ENCODE measurements at regions not wholly inside any gene's neighbourhood (a gene's known extent, or its start where the extent isn't known, plus 50 kb on each side); places are given as distances from the start of the nearest gene placed in this dataset.
"Not testable (repeated sequence)": the region's sequence is repeated elsewhere in the genome, so short reads cannot be mapped to it uniquely, and the experiment has no call there.

DNA sequence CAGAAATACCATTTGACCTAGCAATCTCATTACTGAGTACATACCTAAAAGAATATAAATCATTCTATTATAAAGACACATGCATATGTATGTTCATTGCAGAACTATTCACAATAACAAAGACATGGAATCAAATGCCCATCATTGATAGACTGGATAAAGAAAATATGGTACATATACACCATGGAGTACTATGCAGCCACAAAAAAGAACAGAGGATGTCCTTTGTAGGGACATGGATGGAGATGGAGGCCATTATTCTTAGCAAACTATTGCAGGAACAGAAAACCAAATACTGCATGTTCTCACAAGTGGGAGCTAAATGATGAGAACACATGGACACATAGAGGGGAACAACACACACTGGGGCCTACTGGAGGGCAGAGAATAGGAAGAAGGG, 124.5 kb upstream of the GOT2 start:
- TF ChIP-seq, protein P1, sequence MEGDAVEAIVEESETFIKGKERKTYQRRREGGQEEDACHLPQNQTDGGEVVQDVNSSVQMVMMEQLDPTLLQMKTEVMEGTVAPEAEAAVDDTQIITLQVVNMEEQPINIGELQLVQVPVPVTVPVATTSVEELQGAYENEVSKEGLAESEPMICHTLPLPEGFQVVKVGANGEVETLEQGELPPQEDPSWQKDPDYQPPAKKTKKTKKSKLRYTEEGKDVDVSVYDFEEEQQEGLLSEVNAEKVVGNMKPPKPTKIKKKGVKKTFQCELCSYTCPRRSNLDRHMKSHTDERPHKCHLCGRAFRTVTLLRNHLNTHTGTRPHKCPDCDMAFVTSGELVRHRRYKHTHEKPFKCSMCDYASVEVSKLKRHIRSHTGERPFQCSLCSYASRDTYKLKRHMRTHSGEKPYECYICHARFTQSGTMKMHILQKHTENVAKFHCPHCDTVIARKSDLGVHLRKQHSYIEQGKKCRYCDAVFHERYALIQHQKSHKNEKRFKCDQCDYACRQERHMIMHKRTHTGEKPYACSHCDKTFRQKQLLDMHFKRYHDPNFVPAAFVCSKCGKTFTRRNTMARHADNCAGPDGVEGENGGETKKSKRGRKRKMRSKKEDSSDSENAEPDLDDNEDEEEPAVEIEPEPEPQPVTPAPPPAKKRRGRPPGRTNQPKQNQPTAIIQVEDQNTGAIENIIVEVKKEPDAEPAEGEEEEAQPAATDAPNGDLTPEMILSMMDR (IDR thresholded peaks at IDR 0.05 in 4 of 5, conservative IDR thresholded peaks at IDR 0.05 in 1 of 5) = not testable (repeated sequence)
- not testable (repeated sequence) for TF ChIP-seq POLR2A (IDR thresholded peaks at IDR 0.05)
